NCI-H2227 treated with DMSO at 0.1 percent for 48 hours (cell line): ENCODE measurements at regions not wholly inside any gene's neighbourhood (a gene's known extent, or its start where the extent isn't known, plus 50 kb on each side); places are given as distances from the start of the nearest gene placed in this dataset.

ENCODE experiments used
- DNase-seq: peaks from one replicate; lab custom pipeline; 2025; lab: John Stamatoyannopoulos, UW

DNA sequence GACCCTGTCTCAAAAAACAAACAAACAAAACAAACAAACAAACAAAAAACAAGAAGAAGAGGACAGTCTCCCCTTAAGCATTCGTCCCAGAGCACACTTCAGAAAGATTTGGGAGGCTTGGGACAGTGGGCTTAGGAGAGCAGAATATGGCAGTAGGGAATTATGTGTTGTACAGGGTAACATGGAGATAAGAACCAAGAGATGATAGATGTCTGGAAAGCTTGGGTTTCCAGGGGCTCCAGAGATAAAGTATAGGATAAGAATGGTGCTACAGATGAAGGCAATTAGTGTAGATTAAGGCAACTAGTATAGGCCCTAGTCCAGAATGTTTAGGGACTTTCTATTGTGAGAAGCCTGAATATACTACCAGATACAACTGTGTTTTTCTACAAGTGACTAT lies 934.9 kb upstream of the AUTS2 start:
- DNase-seq, result no peak

GRCh38 chr7:68671046-68671445 lies 927.2 kb upstream of the AUTS2 start:
- no peak for DNase-seq

DNA sequence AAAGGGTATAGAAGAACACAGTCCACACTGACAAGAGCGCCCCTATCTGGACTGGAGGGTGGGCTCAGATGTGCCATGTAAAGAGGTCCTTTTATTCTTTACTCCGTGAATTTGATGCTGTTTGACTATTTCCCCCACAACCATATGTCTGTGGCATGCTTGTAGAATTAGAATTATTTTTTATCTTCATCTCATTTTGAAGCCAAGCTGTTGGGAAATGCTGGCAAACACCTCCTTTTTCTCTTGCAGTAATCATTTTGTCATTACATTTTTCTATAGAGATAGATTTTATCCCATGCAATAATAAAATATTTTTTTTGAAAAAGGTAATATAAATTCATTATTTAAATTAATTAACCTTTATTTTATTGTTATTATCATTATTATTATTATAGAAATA lies 926.6 kb upstream of the AUTS2 start:
- no peak for DNase-seq

- no peak for DNase-seq
These were observed 923.4 kb upstream of the AUTS2 start for GRCh38 chr7:68674826-68675225.

DNA sequence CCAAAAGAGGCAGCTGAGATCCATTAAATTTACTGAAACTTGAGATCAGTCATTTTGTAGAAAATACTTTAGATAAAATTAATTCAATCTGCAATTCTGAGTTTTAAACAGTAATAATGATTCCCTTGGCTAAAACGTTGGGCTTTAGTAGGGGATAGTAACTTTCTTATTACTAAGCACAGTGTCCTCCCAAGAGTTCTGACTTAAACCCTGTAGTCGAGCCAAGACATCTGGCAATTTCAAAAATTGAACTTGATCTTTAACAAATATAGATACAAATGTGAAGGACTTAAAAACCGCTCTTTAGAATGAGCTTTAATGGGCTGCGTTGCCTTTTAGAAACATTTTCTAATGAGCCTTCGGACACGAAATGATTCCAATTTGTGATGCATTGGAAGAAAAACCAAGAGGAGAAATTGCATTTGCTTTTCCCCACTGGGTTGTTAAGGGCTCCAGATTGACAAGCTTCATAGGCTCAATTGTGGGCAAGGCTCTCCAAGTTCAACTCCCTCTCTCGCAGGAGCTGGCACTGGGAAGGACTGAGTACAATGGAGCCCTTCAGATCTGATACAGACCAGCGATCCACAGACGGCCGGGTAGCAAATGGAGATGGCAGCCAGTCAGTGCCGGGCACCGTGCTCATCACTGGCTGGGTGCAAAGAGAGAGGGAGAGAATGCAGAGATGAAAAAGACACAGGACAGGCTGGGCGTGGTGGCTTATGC lies 921.3 kb upstream of the AUTS2 start:
- DNase-seq, result no peak

- DNase-seq, result no peak
These were observed 920.1 kb upstream of the AUTS2 start for GRCh38 chr7:68678196-68678595.

DNA sequence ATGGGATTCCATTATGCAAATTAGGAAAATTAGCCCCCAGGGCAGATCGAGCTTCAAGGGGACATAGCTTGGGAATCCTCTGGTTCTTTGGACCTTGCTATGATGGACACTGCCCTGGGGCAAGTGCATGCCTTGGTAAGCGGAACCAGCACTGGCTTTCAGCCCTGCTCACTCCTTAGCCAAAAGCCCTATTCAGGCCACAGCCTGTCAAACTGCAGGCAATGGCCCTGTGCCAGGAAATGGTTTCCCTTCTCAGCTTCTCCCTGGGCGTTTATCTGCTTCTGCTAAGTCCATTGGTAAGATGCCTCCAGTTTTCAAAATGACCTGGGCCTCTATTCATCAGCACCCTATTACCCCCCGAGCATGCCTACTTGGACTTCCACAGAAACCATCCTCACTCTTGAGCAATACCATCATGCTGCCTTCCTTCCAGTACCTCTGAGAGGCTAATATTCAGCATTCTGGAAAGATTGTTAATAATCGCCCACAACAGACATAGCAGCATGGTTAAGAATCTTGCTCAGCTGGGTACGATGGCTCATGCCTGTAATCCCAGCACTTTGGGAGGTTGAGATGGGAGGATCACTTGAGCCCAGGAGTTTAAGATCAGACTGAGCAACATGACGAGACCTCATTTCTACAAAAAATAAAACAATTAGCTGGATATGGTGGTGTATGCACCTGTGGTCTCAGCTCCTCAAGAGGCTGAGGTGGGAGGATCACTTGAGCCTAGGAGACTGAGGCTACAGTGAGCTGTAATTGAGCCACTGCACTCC lies 918.6 kb upstream of the AUTS2 start:
- no peak for DNase-seq

- no peak for DNase-seq
These were observed 917.9 kb upstream of the AUTS2 start for GRCh38 chr7:68680235-68680872.

- no peak for DNase-seq
These were observed 915.4 kb upstream of the AUTS2 start for GRCh38 chr7:68682910-68683309.

DNA sequence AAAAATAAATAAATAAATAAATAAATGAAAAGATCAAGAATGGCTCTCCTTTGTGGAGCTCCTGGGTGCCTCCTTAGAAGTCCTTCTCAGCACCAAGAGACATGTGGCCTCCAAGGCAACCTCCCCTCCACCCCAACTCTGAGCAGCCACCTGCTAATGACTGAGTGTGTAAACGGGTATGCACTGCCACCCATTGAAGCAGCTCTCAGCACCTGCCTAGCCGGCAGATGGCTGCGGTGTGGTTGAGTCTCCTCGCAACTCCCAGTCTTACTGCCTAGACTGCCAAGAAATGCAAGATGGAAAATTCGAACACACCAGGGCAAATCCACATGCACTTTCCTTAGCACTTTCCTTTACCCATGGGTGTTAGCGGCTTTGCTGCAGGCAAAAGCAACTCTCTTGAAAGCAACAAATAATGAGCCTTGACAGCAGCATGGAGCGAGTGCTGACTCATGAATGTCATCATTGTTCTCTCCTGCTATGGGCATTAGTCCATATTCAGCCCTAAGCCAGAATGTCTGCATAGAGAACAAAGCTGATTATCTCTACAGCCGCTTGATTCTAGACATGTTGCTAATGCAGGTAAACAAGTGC lies 913.9 kb upstream of the AUTS2 start:
- no peak for DNase-seq

DNA sequence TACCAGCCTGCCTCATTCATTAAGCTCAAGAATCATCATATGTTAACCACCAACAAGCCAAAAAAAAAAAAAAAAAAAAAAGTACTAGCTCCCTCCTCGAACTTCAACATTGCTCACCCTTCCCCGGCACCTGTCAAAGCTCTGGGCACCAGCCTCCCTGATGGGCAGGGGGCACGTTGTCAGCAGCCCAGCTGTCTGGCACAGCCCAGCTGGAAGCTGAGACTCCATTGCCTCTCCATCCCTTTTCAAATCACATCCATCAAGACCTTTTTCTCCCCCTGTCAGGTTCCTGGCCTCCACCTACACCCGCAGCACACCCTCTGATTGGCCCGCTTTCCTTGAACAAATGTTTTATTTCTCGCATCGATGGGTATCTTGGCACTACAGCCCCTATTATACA lies 913.3 kb upstream of the AUTS2 start:
- no peak for DNase-seq

DNA sequence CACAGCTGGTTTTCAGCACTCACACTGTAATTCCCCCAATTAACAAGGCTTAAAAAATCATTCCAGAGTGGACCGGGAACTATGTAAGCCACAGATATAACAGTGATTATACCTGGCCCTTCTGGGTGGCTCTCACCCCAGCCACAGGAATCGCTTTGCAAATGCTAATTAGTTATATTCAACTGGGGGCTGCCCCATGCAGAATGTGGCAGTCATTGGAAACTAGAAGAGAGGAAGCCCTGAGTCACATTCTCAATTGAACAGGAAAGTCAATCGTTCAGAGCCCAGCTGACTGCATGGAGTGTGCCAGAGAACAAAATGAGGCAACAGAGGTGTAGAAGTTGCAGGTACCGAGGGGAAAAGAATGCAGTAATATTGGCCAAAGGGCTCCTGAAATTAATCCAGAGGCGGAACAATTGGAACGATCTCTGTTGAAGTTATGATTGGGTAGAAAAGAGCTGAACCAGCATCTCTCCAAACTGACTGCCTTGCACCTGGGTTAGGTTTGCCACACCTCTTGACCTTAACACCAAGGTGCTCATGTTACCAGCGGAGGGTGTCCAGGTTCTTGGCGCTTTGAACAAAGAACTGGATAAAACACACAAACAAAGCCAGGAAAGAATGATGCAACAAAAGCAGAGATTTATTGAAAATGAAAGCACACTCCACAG lies 909.7 kb upstream of the AUTS2 start:
- no peak for DNase-seq

- no peak for DNase-seq
These were observed 909.2 kb upstream of the AUTS2 start for GRCh38 chr7:68689087-68689433.

GRCh38 chr7:68691261-68692216 lies 906.7 kb upstream of the AUTS2 start:
- no peak for DNase-seq

DNA sequence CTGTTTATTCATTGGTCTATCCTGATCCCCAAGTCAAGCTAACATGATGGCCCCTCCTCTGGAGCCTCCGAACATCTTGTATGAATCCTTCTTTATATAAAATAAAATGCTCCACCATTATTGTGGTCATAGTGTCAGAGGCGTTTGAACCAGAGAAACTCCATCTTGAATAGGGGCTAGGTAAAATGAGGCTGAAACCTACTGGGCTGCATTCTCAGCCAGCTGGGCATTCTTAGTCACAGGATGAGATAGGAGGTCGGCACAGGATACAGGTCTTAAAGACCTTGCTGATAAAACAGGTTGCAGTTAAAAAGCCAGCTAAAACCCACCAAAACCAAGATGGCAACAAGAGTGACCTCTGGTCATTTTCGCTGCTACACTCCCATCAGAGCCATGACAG lies 905.8 kb upstream of the AUTS2 start:
- DNase-seq, result no peak

GRCh38 chr7:68694656-68695055 lies 903.6 kb upstream of the AUTS2 start:
- DNase-seq, result no peak

DNA sequence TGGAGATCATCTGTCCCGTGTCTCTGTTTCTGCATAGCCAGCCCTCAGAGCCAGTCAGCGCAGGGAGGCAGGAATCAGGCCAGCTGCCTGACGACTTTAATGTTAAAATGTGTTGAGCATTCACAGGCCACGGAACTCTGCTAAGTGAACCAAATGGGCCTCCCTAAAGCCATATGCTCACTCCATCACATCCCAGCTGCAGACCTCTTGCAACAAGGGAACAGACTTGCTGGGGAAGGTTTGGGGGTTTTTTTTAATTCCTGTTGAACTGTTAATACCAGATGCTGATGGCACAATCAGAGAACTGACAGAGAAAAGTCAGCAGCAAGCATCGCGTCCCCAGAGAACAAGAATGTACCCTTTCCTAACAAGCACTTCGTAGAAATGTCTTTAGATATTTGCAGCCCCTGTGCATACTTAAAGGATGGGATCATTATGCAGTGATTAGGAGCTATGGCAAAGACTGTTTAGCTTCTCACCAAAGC lies 900.4 kb upstream of the AUTS2 start:
- no peak for DNase-seq

DNA sequence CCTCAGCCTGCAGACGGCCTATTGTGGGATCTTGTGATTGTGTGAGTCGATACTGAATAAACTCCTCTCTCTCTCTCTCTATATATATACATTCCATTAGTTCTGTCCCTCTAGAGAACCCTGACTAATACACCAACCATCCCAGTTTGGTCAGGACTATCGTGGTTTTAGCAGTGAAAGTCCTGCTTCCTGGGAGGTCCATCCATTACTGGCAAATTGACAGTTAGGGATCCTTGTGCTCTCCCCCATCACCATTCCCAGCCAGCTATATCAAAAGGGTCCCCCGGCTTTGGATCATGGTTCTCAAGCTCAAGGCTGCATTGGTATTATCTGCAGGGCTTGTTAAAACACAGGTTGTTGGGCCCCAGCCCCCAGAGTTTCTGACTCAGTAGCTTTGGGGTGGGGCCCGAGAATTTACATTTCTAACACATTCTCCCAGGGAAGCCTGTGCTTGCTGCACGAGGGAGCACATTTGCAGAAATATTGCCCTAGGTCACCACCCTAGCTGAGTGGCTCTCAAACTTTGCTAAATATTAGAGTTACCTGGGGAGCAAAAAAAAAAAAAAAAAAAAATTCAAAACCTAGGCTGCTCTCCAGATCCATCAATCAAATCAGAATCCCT lies 899.1 kb upstream of the AUTS2 start:
- DNase-seq, result no peak

DNA sequence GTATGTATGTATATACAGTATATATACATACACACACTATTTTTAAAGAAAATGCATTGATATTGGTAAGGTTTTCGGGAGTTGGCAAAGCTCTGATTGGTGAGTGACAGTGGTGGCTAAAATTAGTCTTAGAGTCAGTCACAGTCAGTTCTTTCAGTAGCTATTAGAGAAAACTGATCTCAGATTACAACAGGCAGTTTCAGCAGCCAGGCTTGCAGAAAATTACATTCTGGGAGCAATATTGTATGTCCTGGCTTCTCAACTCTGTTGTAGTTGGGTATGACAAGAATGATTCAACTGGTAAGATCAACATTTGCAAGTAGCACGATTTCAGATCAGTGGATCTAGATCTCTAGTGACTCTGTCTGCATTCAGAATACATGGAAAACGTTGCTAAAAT lies 897.9 kb upstream of the AUTS2 start:
- no peak for DNase-seq

DNA sequence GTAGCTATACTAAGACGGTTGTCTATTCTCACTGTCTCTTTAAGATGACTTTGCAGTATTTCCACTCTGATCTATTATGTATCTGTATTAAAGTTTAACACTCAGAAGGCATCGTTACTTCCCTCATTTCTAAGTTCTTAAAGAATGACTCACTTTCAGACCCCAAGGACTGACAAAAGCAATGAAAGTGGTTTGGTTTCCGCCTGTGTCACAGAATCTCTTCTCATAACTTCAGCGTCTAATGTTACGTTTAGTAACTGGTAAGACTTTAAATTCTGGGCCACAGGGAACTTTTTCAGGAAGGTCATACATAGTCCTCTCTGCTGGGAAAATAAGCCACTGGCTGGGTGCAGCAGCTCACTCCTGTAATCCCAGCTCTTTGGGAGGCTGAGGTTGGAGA lies 892.0 kb upstream of the AUTS2 start:
- no peak for DNase-seq

GRCh38 chr7:68707159-68707558 lies 891.1 kb upstream of the AUTS2 start:
- no peak for DNase-seq
